GM18867 (cell line): ENCODE measurements at regions not wholly inside any gene's neighbourhood (a gene's known extent, or its start where the extent isn't known, plus 50 kb on each side); places are given as distances from the start of the nearest gene placed in this dataset.
"Not testable (repeated sequence)": the region's sequence is repeated elsewhere in the genome, so short reads cannot be mapped to it uniquely, and the experiment has no call there.

ENCODE experiments used
- ATAC-seq: cut with Tn5 transposase; IDR thresholded peaks from one replicate; pipeline ENCODE4 v1.9.1; 2021; ENCODE audit warnings: mild to moderate bottlenecking, moderate library complexity; ENCODE audit not compliant: unreplicated experiment

GRCh38 chr5:62933261-62933660 is 354.6 kb downstream of the LRRC70 start:
- no peak for ATAC-seq

GRCh38 chr5:62931153-62931950 is 352.7 kb downstream of the LRRC70 start:
- no peak for ATAC-seq

GRCh38 chr5:62922191-62922590 is 343.6 kb downstream of the LRRC70 start:
- ATAC-seq, result no peak

- ATAC-seq, result no peak
These were observed 342.2 kb downstream of the LRRC70 start for GRCh38 chr5:62920856-62921255.

GRCh38 chr5:62909326-62909725 is 330.7 kb downstream of the LRRC70 start:
- no peak for ATAC-seq

GRCh38 chr5:62902126-62902525 is 323.5 kb downstream of the LRRC70 start:
- no peak for ATAC-seq

GRCh38 chr5:62900976-62901375 is 322.4 kb downstream of the LRRC70 start:
- no peak for ATAC-seq

- ATAC-seq, result no peak
These were observed 317.7 kb downstream of the LRRC70 start for GRCh38 chr5:62896121-62896893.

- no peak for ATAC-seq
These were observed 308.1 kb downstream of the LRRC70 start for GRCh38 chr5:62886603-62887315.

- not testable (repeated sequence) for ATAC-seq
These were observed 258.7 kb downstream of the LRRC70 start for GRCh38 chr5:62837330-62837729.

GRCh38 chr5:62829604-62829986 is 251.0 kb downstream of the LRRC70 start:
- no peak for ATAC-seq

- no peak for ATAC-seq
These were observed 250.4 kb downstream of the LRRC70 start for GRCh38 chr5:62828742-62829603.

GRCh38 chr5:62825623-62826220 is 247.1 kb downstream of the LRRC70 start:
- no peak for ATAC-seq

- no peak for ATAC-seq
These were observed 246.3 kb downstream of the LRRC70 start for GRCh38 chr5:62824936-62825335.

- ATAC-seq, result not testable (repeated sequence)
These were observed 238.4 kb downstream of the LRRC70 start for GRCh38 chr5:62817043-62817442.

- ATAC-seq, result no peak
These were observed 236.4 kb downstream of the LRRC70 start for GRCh38 chr5:62814991-62815390.

- ATAC-seq, result no peak
These were observed 234.1 kb downstream of the LRRC70 start for GRCh38 chr5:62812621-62813255.

- not testable (repeated sequence) for ATAC-seq
These were observed 226.2 kb downstream of the LRRC70 start for GRCh38 chr5:62804819-62805218.

- no peak for ATAC-seq
These were observed 217.3 kb downstream of the LRRC70 start for GRCh38 chr5:62795926-62796325.

- ATAC-seq, result no peak
These were observed 215.8 kb downstream of the LRRC70 start for GRCh38 chr5:62794456-62794855.
